ENCODE measurements at regions not wholly inside any gene's neighbourhood (a gene's known extent, or its start where the extent isn't known, plus 50 kb on each side); places are given as distances from the start of the nearest gene placed in this dataset.

GRCh38 chr2:150618245-150618895 lies 130.9 kb upstream of the RND3 start:
- H3K27me3 ChIP-seq (ENCODE audit: control insufficient read depth in 1 of 2, insufficient read depth in 2 of 2, low read length in 1 of 2) = no peaks in the 10 kb centered on the region
- ATAC-seq (ENCODE audit: low FRiP score) = no peak
- 12 to 16% methylated on average over 7 of the region's 7 CpGs for WGBS, 2 donors
- peaks cover 1 to 6% of the 10 kb centered on the region in 2 donors for H3K4me1 ChIP-seq (ENCODE audit: control insufficient read depth in 1 of 2, insufficient read depth in 2 of 2, low read length in 2 of 2)
- no peak for DNase-seq
- intact Hi-C loops (cut with DNase I) = loop anchor here (10.0 kb wide), 1 partner anchor 134 kb away; the partner anchor contains the start of gene RND3 (in 2 of the 2)
- H3K4me3 ChIP-seq (ENCODE audit: low read length in 2 of 2) = no peak overlapping the region
- no peak overlapping the region for H3K27ac ChIP-seq (ENCODE audit: low read depth in 1 of 2, low read length in 2 of 2)
- H3K9me3 ChIP-seq (ENCODE audit: control insufficient read depth, low read length) = no peaks in the 10 kb centered on the region
- H3K36me3 ChIP-seq (ENCODE audit: control insufficient read depth in 1 of 2, insufficient read depth in 2 of 2, low read length in 1 of 2) = no peaks in the 10 kb centered on the region

- no peak for ATAC-seq (ENCODE audit: low FRiP score)
- DNase-seq = no peak
- H3K27me3 ChIP-seq (ENCODE audit: control insufficient read depth in 1 of 2, insufficient read depth in 2 of 2, low read length in 1 of 2) = no peaks in the 10 kb centered on the region
- peak overlapping the region in 1 of 2 donors; percentile 25 for H3K27ac ChIP-seq (ENCODE audit: low read depth in 1 of 2, low read length in 2 of 2)
- intact Hi-C loops (cut with DNase I) = loop anchor here (10.0 kb wide), 1 partner anchor 133 kb away; the partner anchor contains the start of gene RND3 (in 2 of the 2)
- 93 to 97% methylated on average over 6 of the region's 6 CpGs for WGBS, 2 donors
- H3K4me3 ChIP-seq (ENCODE audit: low read length in 2 of 2) = no peak overlapping the region
- peaks cover 1 to 6% of the 10 kb centered on the region in 2 donors for H3K4me1 ChIP-seq (ENCODE audit: control insufficient read depth in 1 of 2, insufficient read depth in 2 of 2, low read length in 2 of 2)
- H3K9me3 ChIP-seq (ENCODE audit: control insufficient read depth, low read length) = no peaks in the 10 kb centered on the region
- H3K36me3 ChIP-seq (ENCODE audit: control insufficient read depth in 1 of 2, insufficient read depth in 2 of 2, low read length in 1 of 2) = no peaks in the 10 kb centered on the region
Measured at GRCh38 chr2:150617351-150617978, 130.0 kb upstream of the RND3 start.

- no peak overlapping the region for H3K27ac ChIP-seq (ENCODE audit: low read depth in 1 of 2, low read length in 2 of 2)
- no peak for DNase-seq
- H3K4me1 ChIP-seq (ENCODE audit: control insufficient read depth in 1 of 2, insufficient read depth in 2 of 2, low read length in 2 of 2) = peaks cover 0 to 1% of the 10 kb centered on the region in 2 donors
- H3K4me3 ChIP-seq (ENCODE audit: low read length in 2 of 2) = no peak overlapping the region
- no peak for ATAC-seq (ENCODE audit: low FRiP score)
- H3K9me3 ChIP-seq (ENCODE audit: control insufficient read depth, low read length) = no peaks in the 10 kb centered on the region
- 68 to 70% methylated on average over 7 of the region's 7 CpGs for WGBS, 2 donors
- H3K36me3 ChIP-seq (ENCODE audit: control insufficient read depth in 1 of 2, insufficient read depth in 2 of 2, low read length in 1 of 2) = no peaks in the 10 kb centered on the region
- H3K27me3 ChIP-seq (ENCODE audit: control insufficient read depth in 1 of 2, insufficient read depth in 2 of 2, low read length in 1 of 2) = no peaks in the 10 kb centered on the region
- intact Hi-C loops (cut with DNase I) = loop anchor here (5.0 to 10.0 kb wide), 2 partner anchors 128 to 1021 kb away; partner anchors contain the start of gene RND3 (in 2 of the 2)
Measured at GRCh38 chr2:150612957-150613710, 125.7 kb upstream of the RND3 start.

GRCh38 chr2:150610670-150611279 lies 123.3 kb upstream of the RND3 start:
- DNase-seq = no peak
- no peaks in the 10 kb centered on the region for H3K27me3 ChIP-seq (ENCODE audit: control insufficient read depth in 1 of 2, insufficient read depth in 2 of 2, low read length in 1 of 2)
- intact Hi-C loops (cut with DNase I) = loop anchor here (5.0 to 10.0 kb wide), 2 partner anchors 126 to 1018 kb away; partner anchors contain the start of gene RND3 (in 2 of the 2)
- no peaks in the 10 kb centered on the region for H3K36me3 ChIP-seq (ENCODE audit: control insufficient read depth in 1 of 2, insufficient read depth in 2 of 2, low read length in 1 of 2)
- ATAC-seq (ENCODE audit: low FRiP score) = no peak
- 60 to 63% methylated on average over 6 of the region's 6 CpGs for WGBS, 2 donors
- no peak overlapping the region for H3K27ac ChIP-seq (ENCODE audit: low read depth in 1 of 2, low read length in 2 of 2)
- no peaks in the 10 kb centered on the region for H3K9me3 ChIP-seq (ENCODE audit: control insufficient read depth, low read length)
- no peak overlapping the region for H3K4me3 ChIP-seq (ENCODE audit: low read length in 2 of 2)
- no peaks in the 10 kb centered on the region for H3K4me1 ChIP-seq (ENCODE audit: control insufficient read depth in 1 of 2, insufficient read depth in 2 of 2, low read length in 2 of 2)

GRCh38 chr2:150609831-150610582 lies 122.5 kb upstream of the RND3 start:
- intact Hi-C loops (cut with DNase I) = loop anchor here (5.0 to 10.0 kb wide), 3 partner anchors 125 to 1023 kb away; partner anchors contain the start of genes RND3 (in 2 of the 2) and MMADHC (in 1 of the 2)
- no peak overlapping the region for H3K27ac ChIP-seq (ENCODE audit: low read depth in 1 of 2, low read length in 2 of 2)
- WGBS, 2 donors = 77 to 79% methylated on average over 4 of the region's 4 CpGs
- no peak overlapping the region for H3K4me3 ChIP-seq (ENCODE audit: low read length in 2 of 2)
- DNase-seq (no peak), ATAC-seq (ENCODE audit: low FRiP score) (no peak)
- H3K4me1 ChIP-seq (ENCODE audit: control insufficient read depth in 1 of 2, insufficient read depth in 2 of 2, low read length in 2 of 2) = no peaks in the 10 kb centered on the region
- no peaks in the 10 kb centered on the region for H3K36me3 ChIP-seq (ENCODE audit: control insufficient read depth in 1 of 2, insufficient read depth in 2 of 2, low read length in 1 of 2)
- H3K9me3 ChIP-seq (ENCODE audit: control insufficient read depth, low read length) = no peaks in the 10 kb centered on the region
- no peaks in the 10 kb centered on the region for H3K27me3 ChIP-seq (ENCODE audit: control insufficient read depth in 1 of 2, insufficient read depth in 2 of 2, low read length in 1 of 2)

- Histone ChIP-seq H3K27me3 (ENCODE audit: control insufficient read depth in 1 of 2, insufficient read depth in 2 of 2, low read length in 1 of 2) (no peaks in the 10 kb centered on the region), H3K4me3 (ENCODE audit: low read length in 2 of 2) (no peak overlapping the region), H3K4me1 (ENCODE audit: control insufficient read depth in 1 of 2, insufficient read depth in 2 of 2, low read length in 2 of 2) (no peaks in the 10 kb centered on the region), H3K9me3 (ENCODE audit: control insufficient read depth, low read length) (no peaks in the 10 kb centered on the region), H3K27ac (ENCODE audit: low read depth in 1 of 2, low read length in 2 of 2) (no peak overlapping the region), H3K36me3 (ENCODE audit: control insufficient read depth in 1 of 2, insufficient read depth in 2 of 2, low read length in 1 of 2) (no peaks in the 10 kb centered on the region)
- no peak for DNase-seq
- 92 to 97% methylated on average over 1 of the region's 1 CpG for WGBS, 2 donors
- intact Hi-C loops (cut with DNase I) = loop anchor here in 1 of 2 donors (5.0 kb wide), 1 partner anchor 1021 kb away; the partner anchor contains the start of gene MMADHC
- no peak for ATAC-seq (ENCODE audit: low FRiP score)
Measured at GRCh38 chr2:150608341-150608740, 120.9 kb upstream of the RND3 start.

- DNase-seq (no peak), ATAC-seq (ENCODE audit: low FRiP score) (no peak)
- intact Hi-C loops (cut with DNase I) = loop anchor here in 1 of 2 donors (5.0 kb wide), 1 partner anchor 1020 kb away; the partner anchor contains the start of gene MMADHC
Measured at GRCh38 chr2:150607390-150607811, 119.9 kb upstream of the RND3 start.

More at GRCh38 chr2:150607390-150607811, 119.9 kb upstream of the RND3 start:
- Histone ChIP-seq H3K27ac (ENCODE audit: low read depth in 1 of 2, low read length in 2 of 2) (no peak overlapping the region), H3K4me3 (ENCODE audit: low read length in 2 of 2) (no peak overlapping the region), H3K36me3 (ENCODE audit: control insufficient read depth in 1 of 2, insufficient read depth in 2 of 2, low read length in 1 of 2) (no peaks in the 10 kb centered on the region), H3K27me3 (ENCODE audit: control insufficient read depth in 1 of 2, insufficient read depth in 2 of 2, low read length in 1 of 2) (no peaks in the 10 kb centered on the region), H3K9me3 (ENCODE audit: control insufficient read depth, low read length) (no peaks in the 10 kb centered on the region), H3K4me1 (ENCODE audit: control insufficient read depth in 1 of 2, insufficient read depth in 2 of 2, low read length in 2 of 2) (no peaks in the 10 kb centered on the region)

Data from aorta (tissue), 5 donors.